K562 (cell line): ENCODE measurements at regions not wholly inside any gene's neighbourhood (a gene's known extent, or its start where the extent isn't known, plus 50 kb on each side); places are given as distances from the start of the nearest gene placed in this dataset.

ENCODE experiments used
- ATAC-seq: fragments of 200-7000 bp; cut with Tn5 transposase; 3 replicates; pipeline ENCODE4 v1.9.1; 2020; ENCODE audit warnings: moderate library complexity
- BruUV-seq: library from RNA; stranded (reverse); fragments of 400-500 nt; replicated peaks from 2 replicates; lab custom pipeline; 2021; lab: Mats Ljungman, UMichigan
- CTCF ChIA-PET: fragments of 300-600 bp; formaldehyde crosslinking; extraction: SDS; loops from one replicate; lab custom pipeline; 2021; ENCODE audit warnings: low intra/inter-chr PET ratio; lab: Yijun Ruan, JAX
- POLR2A ChIA-PET: fragments of 300-600, 350-650 bp; sonication (Branson Sonifier 250); formaldehyde crosslinking; extraction: SDS; loops from one replicate; lab custom pipeline; 2021; ENCODE audit warnings: antibody characterized with exemption, inconsistent platforms; lab: Yijun Ruan, JAX
- DNase-seq, 4 experiments: peaks; one replicate each; pipeline versions ENCODE4 v3.0.0 to v3.0.0-alpha.2; 2011 to 2018; ENCODE audit warnings: low spot score in 3 of 4, mixed read lengths in 3 of 4; ENCODE audit errors: extremely low read depth in 1 of 4
- FAIRE-seq: peaks from 2 replicates; lab custom pipeline; 2011; peaks lifted over from hg19 to GRCh38; lab: Jason Lieb, UNC
- H2AFZ ChIP-seq: 2 replicates; pipeline ENCODE4 v1.6.0; 2011; ENCODE audit warnings: low read depth, low read length, control low read depth, inconsistent platforms
- H3K27ac ChIP-seq: fragments of 200-600 bp; 3 replicates; pipeline ENCODE4 v1.8.0; 2011; ENCODE audit warnings: low read depth, mild to moderate bottlenecking, control low read depth, inconsistent platforms, low read length, moderate library complexity, mixed read lengths; ENCODE audit errors: extremely low read depth
- H3K27me3 ChIP-seq, 2 experiments: fragments of 300-600 bp in 1 of 2; 2 replicates in 1 of 2; 3 replicates in 1 of 2; pipeline versions ENCODE4 v1.6.0 to v1.8.0; 2011; ENCODE audit warnings: inconsistent platforms in 2 of 2, low read length in 2 of 2, mild to moderate bottlenecking in 1 of 2, mixed read lengths in 1 of 2, moderate library complexity in 1 of 2; ENCODE audit not compliant: control insufficient read depth in 2 of 2, insufficient read depth in 2 of 2
- H3K36me3 ChIP-seq: fragments of 300-600 bp; 3 replicates; pipeline ENCODE4 v1.8.0; 2011; ENCODE audit warnings: mild to moderate bottlenecking, low read length, inconsistent platforms; ENCODE audit not compliant: control insufficient read depth, insufficient read depth
- H3K4me1 ChIP-seq, 2 experiments: fragments of 200-600 bp in 1 of 2; replicated peaks in 1 of 2; 2 replicates in 1 of 2; 3 replicates in 1 of 2; pipeline versions ENCODE4 v1.5.1 to v1.8.0; 2011; ENCODE audit warnings: inconsistent platforms in 2 of 2, low read length in 2 of 2, mild to moderate bottlenecking in 1 of 2, mixed read lengths in 1 of 2, moderate library complexity in 1 of 2; ENCODE audit not compliant: control insufficient read depth in 2 of 2, insufficient read depth in 2 of 2
- H3K4me2 ChIP-seq: 2 replicates; pipeline ENCODE4 v1.6.1; 2011; ENCODE audit warnings: low read length, control low read depth, inconsistent platforms, mixed read lengths; ENCODE audit not compliant: insufficient read depth
- H3K4me3 ChIP-seq: fragments of 200-600 bp; sonication (generic), shearing (Covaris generic); 2 replicates; pipeline ENCODE4 v1.5.1; 2016; ENCODE audit warnings: control low read depth, inconsistent platforms
- H3K79me2 ChIP-seq: fragments of 200-600 bp; 3 replicates; pipeline ENCODE4 v1.8.0; 2011; ENCODE audit warnings: low read length, inconsistent platforms; ENCODE audit not compliant: control insufficient read depth, insufficient read depth
- H3K9ac ChIP-seq, 2 experiments: 2 replicates each; pipeline versions ENCODE4 v1.6.0 to v1.6.1; 2011; ENCODE audit warnings: low read depth in 2 of 2, low read length in 2 of 2, control low read depth in 1 of 2, inconsistent platforms in 1 of 2, mild to moderate bottlenecking in 1 of 2, mixed read lengths in 1 of 2; ENCODE audit not compliant: insufficient read depth in 1 of 2
- H3K9me1 ChIP-seq: one replicate; pipeline ENCODE4 v1.6.0; 2011; ENCODE audit warnings: inconsistent platforms, mild to moderate bottlenecking, low read length, moderate library complexity; ENCODE audit not compliant: control insufficient read depth, insufficient read depth
- H3K9me3 ChIP-seq: replicated peaks from 2 replicates; pipeline ENCODE4 v1.5.1; 2011; ENCODE audit warnings: low read depth, low read length, inconsistent platforms; ENCODE audit not compliant: control insufficient read depth, insufficient read depth
- H4K20me1 ChIP-seq: replicated peaks from 2 replicates; pipeline ENCODE4 v1.6.1; 2011; ENCODE audit warnings: low read length, inconsistent platforms, mixed read lengths; ENCODE audit not compliant: control insufficient read depth, insufficient read depth
- HNRNPL ChIP-seq: fragments of 200-400 bp; formaldehyde crosslinking; IDR thresholded peaks from 2 replicates; pipeline ENCODE4 v1.6.1; 2017; ENCODE audit warnings: low read depth, mild to moderate bottlenecking, low read length
- NFRKB ChIP-seq: fragments of 450-650 bp; IDR thresholded peaks from 2 replicates; pipeline ENCODE4 v1.6.1; 2016; ENCODE audit warnings: low read depth
- NR4A1 ChIP-seq, 2 experiments: fragments of 250-450 bp in 1 of 2; fragments of 450-650 bp in 1 of 2; sonication (Bioruptor Pico) in 1 of 2; IDR thresholded peaks; 2 replicates each; pipeline versions ENCODE4 v1.4.0 to v1.6.1; 2016 to 2020; ENCODE audit warnings: mild to moderate bottlenecking in 2 of 2, missing compliant biosample characterization in 1 of 2, missing genetic modification characterization in 1 of 2, moderate library complexity in 1 of 2
- SMC3 ChIP-seq: conservative IDR thresholded peaks from 2 replicates; pipeline ENCODE4 v1.6.1; 2011; ENCODE audit warnings: low read depth, low read length, improper control_type of control experiment; ENCODE audit not compliant: insufficient read depth
- TBL1XR1 ChIP-seq, 2 experiments: IDR thresholded peaks; 2 replicates each; pipeline ENCODE4 v1.6.1; 2012; ENCODE audit warnings: improper control_type of control experiment in 2 of 2, low read length in 2 of 2, mild to moderate bottlenecking in 1 of 2
- ZFP36 ChIP-seq: fragments of 150-350 bp; IDR thresholded peaks from 2 replicates; pipeline ENCODE4 v1.6.1; 2018; ENCODE audit warnings: low read length, low read depth; ENCODE audit not compliant: partially characterized antibody
- WGBS: fragments of 100-300 bp; shearing (Covaris generic); methylation state at CpG from one replicate; pipeline ENCODE4 v1.1.6; 2016; ENCODE audit warnings: low coverage, mixed read lengths; ENCODE audit not compliant: insufficient coverage; ENCODE audit errors: missing lambda C conversion rate; 5-methylcytosine and 5-hydroxymethylcytosine counted together
- in situ Hi-C: fragments of 300-500 bp; cut with MboI; formaldehyde crosslinking; loops from 4 replicates; pipeline ENCODE4 v1.15.0; 2018; ENCODE audit warnings: inconsistent platforms, mixed read lengths
- intact Hi-C: fragments of 100-400 bp; cut with micrococcal nuclease; formaldehyde crosslinking; loops from 2 replicates; pipeline ENCODE4 v1.14.2; 2022
- TF ChIP-seq, protein P1 (sequence below): sonication (generic); formaldehyde crosslinking; IDR thresholded peaks from 2 replicates; pipeline ENCODE4 v1.9.0; 2022; ENCODE audit warnings: mild to moderate bottlenecking, missing genetic modification reagents
- TF ChIP-seq, protein P2 (sequence below): fragments of 250-450 bp; sonication (Bioruptor Pico); IDR thresholded peaks from 2 replicates; pipeline ENCODE4 v1.5.0; 2020; ENCODE audit warnings: mild to moderate bottlenecking

DNA sequence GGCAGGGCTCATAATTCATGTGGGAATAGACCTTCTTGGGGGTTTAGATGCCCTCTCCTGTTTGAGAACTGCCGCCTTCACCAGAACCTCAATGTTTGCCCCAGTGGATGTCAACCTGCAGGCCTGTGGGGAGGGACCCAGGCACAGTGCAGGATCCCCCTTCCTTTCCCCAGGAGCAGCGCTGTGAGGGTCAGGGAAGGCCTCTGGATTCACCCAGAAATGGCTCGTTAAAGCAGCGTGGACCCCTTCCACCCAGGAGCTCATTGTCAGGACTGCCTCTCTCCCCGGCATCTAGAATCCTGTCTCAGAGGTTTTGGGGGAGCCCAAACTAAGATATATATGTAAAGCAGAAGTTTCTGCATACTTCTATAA, 188.3 kb downstream of the GADD45G start:
- peaks cover 0 to 4% of the 10 kb centered on the region in 2 experiments; a peak in 1 of 5 replicates for H3K27me3 ChIP-seq
- no peaks in the 10 kb centered on the region for H3K9me1 ChIP-seq
- H3K36me3 ChIP-seq: no peaks in the 10 kb centered on the region
- H4K20me1 ChIP-seq: no peaks in the 10 kb centered on the region
- BruUV-seq: no TSS peak
- CTCF ChIA-PET: no interaction called here
- no peak overlapping the region for H2AFZ ChIP-seq
- H3K4me2 ChIP-seq: no peak overlapping the region
- no peak overlapping the region for H3K9ac ChIP-seq
- TF ChIP-seq, protein P1, sequence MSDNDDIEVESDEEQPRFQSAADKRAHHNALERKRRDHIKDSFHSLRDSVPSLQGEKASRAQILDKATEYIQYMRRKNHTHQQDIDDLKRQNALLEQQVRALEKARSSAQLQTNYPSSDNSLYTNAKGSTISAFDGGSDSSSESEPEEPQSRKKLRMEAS (CRISPR knock-in tag): no peak
- TF ChIP-seq NR4A1 (CRISPR knock-in tag; IDR thresholded peaks at IDR 0.05): no peak
- TF ChIP-seq NR4A1 (tag; IDR thresholded peaks at IDR 0.05): no peak
- no peak for TF ChIP-seq NFRKB
- TF ChIP-seq HNRNPL: no peak
- no peak for TF ChIP-seq TBL1XR1 (IDR thresholded peaks at IDR 0.05; ENCODE audit: low read length in 2 of 2)
- TF ChIP-seq SMC3: no peak
- TF ChIP-seq, protein P2, sequence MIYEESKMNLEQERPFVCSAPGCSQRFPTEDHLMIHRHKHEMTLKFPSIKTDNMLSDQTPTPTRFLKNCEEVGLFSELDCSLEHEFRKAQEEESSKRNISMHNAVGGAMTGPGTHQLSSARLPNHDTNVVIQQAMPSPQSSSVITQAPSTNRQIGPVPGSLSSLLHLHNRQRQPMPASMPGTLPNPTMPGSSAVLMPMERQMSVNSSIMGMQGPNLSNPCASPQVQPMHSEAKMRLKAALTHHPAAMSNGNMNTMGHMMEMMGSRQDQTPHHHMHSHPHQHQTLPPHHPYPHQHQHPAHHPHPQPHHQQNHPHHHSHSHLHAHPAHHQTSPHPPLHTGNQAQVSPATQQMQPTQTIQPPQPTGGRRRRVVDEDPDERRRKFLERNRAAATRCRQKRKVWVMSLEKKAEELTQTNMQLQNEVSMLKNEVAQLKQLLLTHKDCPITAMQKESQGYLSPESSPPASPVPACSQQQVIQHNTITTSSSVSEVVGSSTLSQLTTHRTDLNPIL (CRISPR knock-in tag): no peak
- TF ChIP-seq ZFP36: no peak
- H3K79me2 ChIP-seq: no peaks in the 10 kb centered on the region
- no peaks in the 10 kb centered on the region for H3K4me1 ChIP-seq
- ATAC-seq (no peak), FAIRE-seq (no peak), DNase-seq (no peak)
- no peak overlapping the region for H3K4me3 ChIP-seq
- H3K27ac ChIP-seq: no peak overlapping the region
- intact Hi-C loops (no loop called here), in situ Hi-C loops (no loop called here)
- POLR2A ChIA-PET: interaction anchor here (0.7 kb wide), 1 partner anchor 15 kb away, joined by 3 read pairs; no protein-coding TSS in a partner anchor
- WGBS: 4% methylated on average over 5 of the region's 5 CpGs
- H3K9me3 ChIP-seq: no peaks in the 10 kb centered on the region
